Stimulated activated CD8-positive, alpha-beta memory T cell treated with anti-CD3 and anti-CD28 coated beads, Interleukin-2, amount 100 ng/mL, for 48 hours (primary cell): ENCODE measurements at regions not wholly inside any gene's neighbourhood (a gene's known extent, or its start where the extent isn't known, plus 50 kb on each side); places are given as distances from the start of the nearest gene placed in this dataset.

ENCODE experiments used
- DNase-seq, 2 donors: peaks; one replicate each; pipeline ENCODE4 v3.0.0-alpha.2; 2020; ENCODE audit warnings: low read depth in 2 of 2

DNA sequence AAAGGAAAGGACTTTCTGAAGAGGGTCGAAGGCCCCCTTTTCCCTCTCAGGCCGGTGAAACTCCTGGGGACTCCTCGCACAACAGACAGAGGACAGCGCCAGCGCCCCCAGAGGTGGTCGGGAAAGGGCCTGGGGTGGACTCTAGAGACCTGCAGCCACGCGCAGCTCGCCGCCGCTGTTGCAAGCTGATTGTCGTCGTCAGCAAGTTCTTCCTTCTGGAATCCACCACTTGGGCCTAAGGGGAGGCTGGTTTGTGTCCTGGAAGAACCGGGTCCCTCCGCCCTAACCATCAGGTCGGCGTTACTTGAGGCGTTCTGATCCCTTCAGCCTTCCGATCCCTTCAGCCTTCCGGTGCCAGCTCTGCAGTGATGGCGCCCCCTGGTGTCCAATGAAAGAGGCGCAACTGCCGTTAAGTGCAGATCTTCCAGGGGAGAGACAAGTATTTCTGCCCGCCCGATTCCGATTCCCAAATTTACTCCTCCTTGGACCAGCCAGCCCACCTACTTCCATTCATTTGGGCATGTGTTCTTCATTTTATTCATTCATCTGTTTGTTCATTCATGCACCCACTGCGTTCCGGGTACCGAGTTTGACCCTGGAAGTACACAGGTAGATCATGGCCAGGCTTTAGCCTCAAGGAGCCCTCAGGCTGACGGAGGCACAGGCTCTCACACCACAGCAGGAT, 77.2 kb upstream of the SLC6A11 start:
- peak; percentile 54 to 63 for DNase-seq

DNA sequence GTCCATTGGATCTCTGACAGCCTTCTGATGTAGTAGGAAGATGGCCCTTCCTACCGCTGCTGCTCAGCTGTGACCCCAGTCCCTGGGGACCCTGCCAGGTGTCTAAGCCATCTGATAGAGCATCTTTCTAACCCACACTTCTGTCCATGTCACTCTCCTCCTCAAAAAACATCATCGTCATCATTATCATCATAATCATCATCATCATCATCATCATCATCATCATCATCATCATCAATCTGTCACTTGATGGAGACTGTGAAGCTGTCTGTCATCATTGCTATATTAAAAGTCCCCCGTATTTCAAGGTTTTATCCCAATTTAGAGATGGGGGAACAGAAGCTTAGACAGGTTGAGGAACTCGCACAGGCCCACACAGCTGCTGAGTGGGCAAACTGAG, 75.1 kb upstream of the SLC6A11 start:
- DNase-seq, result no peak

DNA sequence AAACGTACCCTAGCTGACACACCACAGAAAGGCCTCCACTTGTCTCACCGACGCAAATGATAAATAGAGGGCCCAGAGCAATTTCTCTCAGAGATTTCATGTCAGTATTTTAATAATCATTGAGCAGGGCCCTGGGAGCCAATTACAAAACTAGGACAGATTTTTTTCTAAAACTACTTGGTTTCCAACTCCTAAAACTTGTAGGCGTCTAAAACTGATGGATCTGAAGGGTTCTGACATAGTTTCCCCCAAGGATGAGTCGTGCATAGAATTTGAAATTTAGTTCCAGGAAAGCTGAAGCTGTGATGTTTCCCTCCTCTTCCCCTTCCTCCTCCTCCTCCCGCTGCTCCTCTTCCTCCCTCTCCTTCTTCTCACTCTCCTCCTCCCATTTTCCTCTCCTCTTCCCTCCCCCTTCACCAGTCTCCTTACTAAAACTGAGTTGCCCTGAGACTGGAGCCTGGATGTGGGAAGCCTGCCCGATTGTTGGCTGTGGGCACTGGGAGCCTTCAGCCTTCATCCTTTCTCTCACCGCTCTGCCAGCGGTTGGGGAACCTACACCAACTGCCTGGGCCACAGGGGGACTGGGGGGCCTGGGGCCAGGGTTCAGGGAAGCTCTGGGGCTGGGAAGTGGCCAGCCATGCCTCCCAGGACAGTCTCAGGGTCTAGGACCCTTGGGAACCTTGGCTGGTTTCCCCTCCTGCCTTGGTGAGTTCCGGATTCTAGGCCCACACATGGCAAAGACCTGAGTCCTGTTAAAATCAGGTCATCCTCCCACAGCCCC, 73.9 kb upstream of the SLC6A11 start:
- no peak for DNase-seq

DNA sequence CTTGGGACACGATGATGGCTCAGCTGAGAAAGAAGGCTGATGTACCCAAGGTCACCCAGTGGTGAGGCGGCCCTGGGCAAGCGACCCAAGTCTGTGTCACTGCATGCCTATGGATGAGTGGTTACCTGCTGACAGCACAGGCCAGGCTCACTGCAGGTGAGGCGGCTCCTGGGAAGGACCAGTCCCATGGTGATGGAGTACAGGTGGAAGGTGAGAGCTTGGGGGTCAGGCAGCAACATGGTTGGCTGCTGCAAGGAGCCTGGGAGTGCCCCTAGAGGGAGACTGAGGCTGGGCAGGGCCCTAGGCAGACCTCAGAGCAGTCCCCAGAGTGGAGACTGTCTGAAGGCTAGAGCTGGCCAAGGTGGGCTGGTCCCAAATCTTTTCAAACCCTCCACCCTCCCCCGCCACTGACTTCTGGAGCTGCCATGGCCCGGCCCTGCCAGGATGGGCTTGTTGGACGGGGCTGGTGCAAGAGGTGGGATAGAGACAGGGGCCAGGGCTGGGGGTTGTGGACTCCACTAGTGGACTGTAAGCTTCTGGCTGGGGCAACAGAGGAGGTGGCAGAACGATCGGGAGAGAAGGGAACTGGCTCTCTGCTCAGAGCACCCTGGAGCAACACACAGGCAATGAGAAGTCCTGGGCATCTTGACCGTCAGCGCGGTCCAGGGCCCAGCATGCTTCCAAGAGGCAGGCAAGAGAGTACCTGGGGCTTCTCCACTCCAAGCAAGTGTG, 72.5 kb upstream of the SLC6A11 start:
- no peak for DNase-seq

DNA sequence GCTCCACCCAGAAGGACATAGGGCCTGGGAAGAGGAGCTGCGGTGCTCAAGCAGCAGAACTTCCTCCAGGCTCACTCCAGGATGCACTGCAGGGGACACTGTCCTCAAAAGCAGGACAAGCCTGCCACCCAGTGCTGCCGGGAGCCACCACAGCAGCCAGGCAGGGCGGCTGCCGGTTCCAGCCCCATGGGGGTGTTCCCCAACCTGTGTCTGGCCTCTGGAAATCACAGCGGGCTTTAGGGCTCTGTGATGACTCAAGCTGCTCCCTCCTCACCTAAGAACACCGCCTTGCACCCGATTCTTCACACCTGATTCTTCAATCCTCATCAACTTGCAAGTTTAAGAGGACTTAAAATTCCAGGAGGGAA, 71.9 kb upstream of the SLC6A11 start:
- DNase-seq, result no peak

DNA sequence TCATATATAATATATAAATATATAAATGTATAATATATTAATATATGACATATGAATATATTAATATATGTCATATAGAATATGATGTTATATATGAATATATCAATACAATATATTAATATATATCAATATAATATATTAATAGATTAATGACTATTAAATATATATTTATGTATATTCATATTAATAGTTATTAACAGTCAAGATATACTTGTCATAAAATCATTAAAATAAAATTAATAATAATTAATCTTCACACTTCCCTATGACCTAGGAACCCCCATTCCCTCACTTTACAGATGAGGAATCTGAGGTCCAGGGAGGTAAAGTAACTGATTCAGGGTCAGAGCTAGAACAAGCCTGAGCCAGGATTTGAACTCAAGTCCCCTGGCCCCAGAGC, 70.6 kb upstream of the SLC6A11 start:
- no peak for DNase-seq

DNA sequence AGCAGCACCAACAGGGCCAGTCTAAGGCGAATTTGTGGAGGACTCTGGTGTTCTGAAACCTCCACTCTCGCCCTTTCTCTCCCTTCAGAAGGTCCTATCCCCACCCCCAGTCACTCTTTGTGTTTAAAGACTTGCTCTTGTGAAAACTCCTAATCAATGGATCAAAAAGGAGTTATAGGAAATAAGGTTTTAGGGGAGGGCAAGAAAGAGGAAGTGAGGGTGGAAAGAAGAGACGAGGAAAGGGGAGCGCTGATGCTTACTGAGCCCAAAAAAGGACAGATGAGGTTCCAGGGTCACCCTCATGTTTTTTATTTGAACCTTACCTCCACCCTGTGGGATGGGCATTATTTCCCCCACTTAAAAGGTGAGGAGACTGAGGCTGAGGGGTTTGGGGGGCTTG, 70.0 kb upstream of the SLC6A11 start:
- DNase-seq, result no peak

DNA sequence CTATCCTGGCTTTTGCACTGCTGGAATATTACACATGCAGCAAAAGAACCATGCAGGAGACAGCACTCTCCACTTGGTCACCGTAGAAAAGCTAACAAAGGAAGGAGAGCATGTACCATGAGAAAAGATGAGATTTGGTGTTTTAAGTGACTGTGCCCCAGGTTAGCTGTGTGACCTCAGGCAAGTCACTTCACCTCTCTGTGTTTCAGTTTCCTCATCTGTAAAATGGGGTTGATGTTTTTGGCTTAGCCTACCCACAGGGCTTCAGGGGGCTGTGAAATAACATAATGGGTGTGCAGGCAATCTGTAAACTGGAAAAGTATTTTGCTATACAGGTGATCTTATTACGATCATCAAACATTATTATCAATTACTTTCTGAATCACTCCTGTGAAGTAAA, 69.3 kb upstream of the SLC6A11 start:
- no peak for DNase-seq

DNA sequence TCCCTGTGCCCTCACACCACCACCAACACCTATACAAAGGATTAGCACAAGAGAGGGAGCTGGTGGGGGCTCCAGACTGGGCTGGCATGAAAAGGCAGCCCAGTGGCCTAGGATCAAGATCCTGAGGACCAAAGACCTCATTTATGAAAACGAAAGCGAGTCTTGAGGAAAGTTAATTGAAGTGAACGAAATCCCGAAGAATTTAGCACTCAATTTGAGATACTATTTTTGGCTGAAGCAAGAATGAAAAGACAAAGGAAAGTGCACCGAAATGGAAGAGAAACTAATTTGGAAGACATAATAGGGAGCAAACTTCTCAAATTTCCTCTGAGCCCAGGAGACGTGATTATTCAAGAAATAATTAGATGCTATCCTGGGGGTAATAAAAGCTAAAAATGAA, 68.7 kb upstream of the SLC6A11 start:
- no peak for DNase-seq

DNA sequence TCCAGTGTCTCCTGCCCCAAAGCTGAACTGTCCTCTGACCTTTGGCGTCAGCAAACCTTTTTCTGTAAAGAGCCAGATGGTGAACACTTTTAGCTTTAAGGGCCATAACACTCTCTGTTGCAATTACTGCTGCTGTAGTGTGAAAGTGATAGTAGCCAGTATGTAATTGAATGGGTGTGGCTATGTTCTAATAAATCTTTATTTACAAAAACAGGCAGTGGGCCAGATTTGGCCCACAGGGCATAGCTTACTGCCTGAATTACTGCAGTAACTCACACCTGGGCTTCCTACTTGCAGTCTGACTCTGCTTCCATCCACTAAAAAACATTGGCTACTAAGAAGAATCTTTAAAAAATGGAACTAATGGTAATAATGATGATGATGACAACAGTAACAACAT, 68.0 kb upstream of the SLC6A11 start:
- DNase-seq, result no peak

DNA sequence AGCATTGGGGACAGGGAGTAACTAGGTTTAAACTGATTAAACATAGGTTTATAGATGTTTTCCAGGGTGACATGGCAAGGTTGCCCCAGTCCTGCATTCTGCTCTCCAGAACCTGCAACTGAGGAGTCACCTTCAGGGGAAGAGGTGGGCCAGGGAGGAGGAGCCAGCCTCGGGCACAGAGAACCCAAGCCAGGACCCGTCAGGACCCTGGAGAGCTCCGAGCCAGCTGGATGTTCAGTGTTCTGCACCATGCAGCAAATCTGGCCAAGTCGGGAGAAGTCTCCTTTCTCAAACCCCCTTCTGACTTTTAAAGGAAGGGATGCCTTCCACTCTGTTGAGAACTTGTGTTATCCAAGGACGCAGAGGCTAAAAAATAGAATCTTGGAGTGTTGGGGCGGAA, 62.1 kb upstream of the SLC6A11 start:
- peak; percentile 32 to 41 for DNase-seq

DNA sequence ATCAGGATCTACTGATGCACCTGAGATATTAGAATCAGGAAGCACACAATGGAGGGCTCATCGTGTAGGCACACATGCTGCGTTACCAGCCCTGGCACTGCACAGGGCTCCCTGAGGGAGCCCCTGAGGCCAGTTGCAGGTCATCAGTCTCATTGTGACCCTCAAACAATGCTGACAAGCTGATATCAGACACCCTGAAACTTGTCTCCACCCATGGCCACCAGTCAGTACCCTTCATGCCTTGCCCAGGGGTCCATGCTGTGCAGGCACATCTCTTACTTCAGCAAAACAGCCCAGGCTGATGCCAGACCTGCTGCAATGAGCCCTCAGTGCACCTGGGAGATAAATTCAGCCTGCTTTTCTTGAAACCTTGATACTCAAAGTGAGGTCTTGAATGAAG, 59.5 kb upstream of the SLC6A11 start:
- no peak for DNase-seq

DNA sequence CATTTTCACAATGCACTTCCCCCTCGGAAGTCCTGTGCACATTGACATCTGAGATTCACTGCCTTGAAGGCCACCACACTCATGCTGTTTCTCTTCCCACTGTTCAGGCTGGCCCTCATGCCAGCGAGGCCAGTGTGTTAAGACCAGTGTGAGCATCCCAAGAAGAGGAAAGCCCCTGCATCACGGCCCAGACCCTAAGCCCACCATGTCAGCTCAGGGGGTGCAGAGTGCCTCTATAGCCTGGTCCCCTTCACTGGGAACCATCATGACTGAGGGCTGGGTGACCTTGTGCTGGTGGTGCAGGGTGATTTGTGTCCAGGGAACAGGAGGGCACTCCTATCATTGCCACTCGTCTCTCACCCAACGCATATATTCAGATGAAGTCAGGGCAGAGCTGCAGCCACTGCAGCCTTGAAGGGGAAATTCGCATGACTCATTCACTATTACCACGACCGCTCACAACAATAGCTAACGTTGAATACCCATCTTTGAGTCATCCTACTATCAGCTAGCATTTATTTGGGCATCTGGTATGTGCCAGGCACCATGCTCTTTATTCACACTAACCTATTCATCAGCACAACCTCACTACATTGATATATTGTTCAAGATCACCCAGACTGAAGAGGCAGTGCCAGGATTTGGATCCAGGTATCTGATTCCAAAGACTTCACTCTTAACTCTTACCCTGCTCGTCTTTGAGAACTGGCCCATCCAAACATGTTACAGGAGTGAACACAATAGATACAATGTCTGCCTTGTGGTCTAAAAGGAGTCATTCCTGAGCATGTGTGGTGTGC, 58.8 kb upstream of the SLC6A11 start:
- DNase-seq, result no peak

DNA sequence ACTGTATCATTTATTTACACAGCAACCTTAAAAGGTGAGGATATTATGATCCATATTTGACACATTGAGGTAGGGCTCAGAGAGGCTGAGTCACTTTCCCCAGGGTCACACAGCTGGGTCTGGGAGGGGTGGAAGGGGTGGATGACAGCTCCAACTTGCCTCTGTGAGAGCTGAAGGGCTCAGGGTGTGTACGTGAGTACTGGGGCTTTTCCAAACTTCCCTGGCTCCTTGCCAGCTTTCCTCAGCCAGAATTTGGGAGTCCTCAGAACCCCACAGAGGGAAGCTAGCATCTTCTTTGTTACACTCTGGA, 58.3 kb upstream of the SLC6A11 start:
- peak in 1 of 2 donors; percentile 26 for DNase-seq

DNA sequence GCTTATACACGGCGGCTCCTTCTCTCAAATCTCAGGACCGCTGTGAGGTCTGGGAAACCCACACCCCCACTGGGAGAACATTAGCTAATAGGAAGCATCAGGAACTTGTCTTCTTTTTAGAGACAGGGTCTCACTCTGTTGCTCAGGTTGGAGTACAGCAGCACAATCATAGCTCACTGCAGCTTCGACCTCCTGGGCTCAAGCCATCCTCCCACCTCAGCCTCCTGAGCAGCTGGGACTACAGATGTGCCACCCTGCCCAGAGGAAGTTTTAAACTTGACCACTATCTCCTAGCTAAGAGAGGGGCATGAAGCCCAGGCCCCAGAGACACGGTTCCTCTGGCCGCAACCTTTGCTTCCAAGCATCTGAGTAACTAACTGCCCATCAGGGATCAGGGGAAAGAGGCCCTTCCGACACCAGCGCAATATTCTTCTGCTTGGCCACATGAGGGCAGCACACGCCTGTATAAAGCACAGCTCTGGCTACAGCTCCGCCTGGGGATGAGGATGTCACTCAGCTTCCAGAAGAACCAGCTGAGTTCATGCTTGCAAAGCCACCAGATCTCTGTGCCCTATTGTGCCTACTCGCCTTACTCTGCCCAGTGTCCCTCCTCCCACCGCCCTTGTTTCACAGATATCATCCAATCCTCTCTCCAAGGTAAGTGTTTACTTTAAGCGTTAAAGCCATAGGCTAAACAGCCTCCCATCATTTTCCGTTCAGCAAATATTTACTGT, 57.6 kb upstream of the SLC6A11 start:
- peak; percentile 30 to 37 for DNase-seq

DNA sequence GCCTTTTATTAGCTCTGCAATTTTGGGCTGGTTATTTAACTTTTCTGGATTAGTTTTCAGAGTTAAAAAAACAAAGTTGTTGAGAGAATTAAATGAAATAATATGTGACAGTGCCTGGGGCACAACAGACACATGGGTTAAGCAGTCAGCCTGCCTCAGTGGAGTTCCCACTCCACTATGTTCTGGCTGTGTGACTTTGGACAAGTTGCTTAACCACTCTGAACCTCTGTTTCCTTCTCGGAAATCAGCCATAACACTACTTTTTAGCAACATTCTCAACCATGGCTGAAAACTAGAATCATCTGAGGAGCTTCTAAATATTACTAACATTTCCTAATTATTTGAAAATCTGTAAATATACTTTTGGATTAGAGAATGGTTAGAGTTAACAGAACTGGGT, 56.5 kb upstream of the SLC6A11 start:
- DNase-seq, result no peak

DNA sequence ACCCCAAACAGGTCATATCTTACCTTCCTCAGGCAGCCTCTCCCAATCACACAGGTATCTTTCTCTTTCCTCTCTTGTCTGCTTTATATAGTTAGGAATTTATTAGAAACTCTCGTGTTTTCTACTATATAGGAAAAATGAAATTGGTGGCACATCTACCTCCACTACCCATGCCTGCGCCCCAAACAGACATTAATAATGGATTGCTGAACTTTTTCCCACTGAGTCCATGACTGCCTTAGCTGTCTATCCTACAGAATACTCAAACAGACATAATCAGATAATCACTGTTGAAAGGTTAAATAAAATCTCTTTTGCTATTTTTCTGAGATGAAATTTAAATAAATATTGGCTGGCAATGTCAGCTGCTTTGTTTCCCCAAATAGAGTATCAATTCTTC, 55.8 kb upstream of the SLC6A11 start:
- DNase-seq, result no peak

DNA sequence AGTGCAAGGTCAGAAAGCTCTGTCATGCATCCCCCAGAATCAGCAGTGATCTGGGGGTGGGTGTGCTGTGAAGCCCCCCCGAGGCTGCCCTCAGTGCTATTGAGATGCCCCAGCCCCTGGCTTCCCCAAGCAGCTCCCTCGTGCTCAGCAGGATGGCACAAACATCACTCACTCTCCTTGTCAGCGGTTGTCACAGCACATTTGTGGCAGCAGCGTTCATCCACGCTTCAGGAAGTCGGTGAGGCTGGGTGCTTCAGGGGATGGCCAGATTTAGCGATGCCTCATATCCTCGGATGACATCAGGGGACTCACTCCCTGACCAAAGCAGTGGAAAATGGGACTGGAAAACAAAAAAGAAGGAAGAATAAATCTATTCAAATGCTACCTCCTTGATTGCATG, 54.4 kb upstream of the SLC6A11 start:
- DNase-seq, result no peak

DNA sequence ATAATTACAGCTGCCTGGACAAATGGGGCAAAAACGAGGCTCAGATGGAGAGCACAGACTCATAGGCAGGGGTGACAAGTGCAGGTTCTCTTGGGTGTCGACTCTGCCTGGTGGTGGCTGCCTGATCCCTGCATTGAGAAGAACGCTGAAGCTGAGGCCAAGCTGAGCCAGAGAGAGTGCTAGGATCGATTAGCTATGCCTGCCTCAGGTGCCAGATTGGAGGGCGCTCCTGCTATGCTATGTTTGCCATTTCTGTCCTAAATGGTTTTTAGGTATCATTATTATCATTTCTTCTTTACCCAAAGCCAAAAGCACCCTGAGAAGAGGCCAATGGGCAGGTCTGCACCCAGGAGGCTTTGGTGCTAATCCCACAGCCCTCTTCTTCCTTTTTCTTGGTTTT, 53.9 kb upstream of the SLC6A11 start:
- DNase-seq, result no peak

DNA sequence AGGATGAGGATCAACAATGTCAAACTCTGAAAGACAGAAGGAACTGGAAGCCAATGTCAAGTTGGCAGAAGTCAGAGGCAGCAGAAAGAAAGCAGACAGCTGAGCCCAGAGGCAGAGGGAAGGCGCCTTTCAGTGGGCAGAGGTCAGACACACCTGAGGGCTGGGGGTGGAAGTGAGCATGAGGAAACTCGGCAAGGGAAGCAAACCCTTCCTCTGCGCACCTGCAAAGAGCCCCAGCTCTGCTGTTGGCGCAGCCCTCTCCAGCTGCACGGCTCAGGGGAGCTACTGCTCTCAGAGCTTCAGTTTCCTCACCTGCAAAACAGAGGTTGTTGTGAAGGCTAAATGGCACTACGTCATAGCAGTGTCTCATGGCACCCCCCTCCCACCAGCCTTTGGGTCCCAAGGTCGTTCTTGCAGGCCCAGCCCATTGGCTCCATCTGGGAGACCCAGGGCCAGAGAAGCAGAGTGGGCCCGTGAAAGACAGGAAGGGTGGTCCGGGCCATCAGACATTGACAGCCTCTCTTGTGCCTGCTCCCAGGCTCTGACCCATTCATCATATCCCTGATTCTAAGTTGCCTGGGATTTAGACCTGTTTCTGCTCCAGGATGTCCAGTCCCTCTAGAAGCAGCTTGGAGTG, 53.3 kb upstream of the SLC6A11 start:
- DNase-seq, result no peak

DNA sequence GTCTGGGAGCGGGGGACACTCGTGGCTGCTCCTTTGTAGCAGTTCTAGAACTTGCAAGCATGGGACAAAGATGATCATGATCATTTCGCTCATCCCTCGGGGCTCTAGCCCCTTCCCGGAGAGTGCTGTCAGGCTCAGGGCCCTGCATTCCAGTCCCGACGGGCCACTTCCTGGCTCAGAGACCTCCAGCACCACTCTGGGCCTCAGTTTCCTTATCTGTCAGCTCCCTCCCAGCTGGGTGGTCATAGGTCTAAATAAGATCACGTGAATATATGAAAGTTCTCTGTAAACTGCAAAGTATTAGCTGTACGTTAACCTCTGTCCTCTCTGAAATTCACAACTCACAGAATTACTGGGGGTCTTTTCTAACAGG, 52.8 kb upstream of the SLC6A11 start:
- DNase-seq, result no peak
